ENCODE measurements at regions not wholly inside any gene's neighbourhood (a gene's known extent, or its start where the extent isn't known, plus 50 kb on each side); places are given as distances from the start of the nearest gene placed in this dataset.

- TF ChIP-seq EZH2 (IDR thresholded peaks at IDR 0.05; ENCODE audit: low read length) (no peak), CTCF (optimal IDR thresholded peaks at IDR 0.05 in 1 of 3, IDR thresholded peaks at IDR 0.05 in 1 of 3, conservative IDR thresholded peaks at IDR 0.05 in 1 of 3; ENCODE audit: extremely low read depth in 1 of 3, insufficient read depth in 2 of 3, low read length in 3 of 3) (no peak)
- Histone ChIP-seq H3K79me2 (ENCODE audit: control insufficient read depth, insufficient read depth, low read length) (no peaks in the 10 kb centered on the region), H3K4me3 (ENCODE audit: control insufficient read depth in 2 of 3, extremely low read depth in 1 of 3, insufficient read depth in 2 of 3, low read depth in 1 of 3, low read length in 3 of 3) (no peak overlapping the region), H3K36me3 (ENCODE audit: control insufficient read depth in 2 of 2, extremely low read depth in 1 of 2, insufficient read depth in 2 of 2, low read length in 2 of 2) (no peaks in the 10 kb centered on the region), H3K9me1 (ENCODE audit: control insufficient read depth, extremely low read depth, insufficient read depth, low read length) (no peaks in the 10 kb centered on the region), H3K27ac (ENCODE audit: control insufficient read depth, insufficient read depth, low read length) (no peak overlapping the region), H3K4me2 (ENCODE audit: control insufficient read depth, extremely low read depth, insufficient read depth, low read depth, low read length) (no peak overlapping the region), H3K27me3 (ENCODE audit: control insufficient read depth, extremely low read depth, insufficient read depth, low read length) (no peaks in the 10 kb centered on the region), H3K4me1 (ENCODE audit: control insufficient read depth, extremely low read depth, insufficient read depth, low read length) (no peaks in the 10 kb centered on the region), H2AFZ (ENCODE audit: control insufficient read depth, low read length) (no peak overlapping the region), H3K9ac (ENCODE audit: control insufficient read depth, extremely low read depth, insufficient read depth, low read length) (no peak overlapping the region), H3K9me3 (ENCODE audit: control insufficient read depth, low read depth, low read length) (no peaks in the 10 kb centered on the region), H4K20me1 (ENCODE audit: control insufficient read depth, extremely low read depth, insufficient read depth, low read length) (no peaks in the 10 kb centered on the region)
- FAIRE-seq: no peak
- DNase-seq (ENCODE audit: low read depth, low spot score): no peak
- dilution Hi-C loops (cut with MboI; ENCODE audit: extremely low pct_ligation_motif_present, low sequenced_read_pairs): no loop called here
Observed at GRCh38 chr3:18937574-18937973, 210.7 kb upstream of the KCNH8 start.

GRCh38 chr3:18919158-18919557, 229.2 kb upstream of the KCNH8 start:
- FAIRE-seq (no peak), DNase-seq (ENCODE audit: low read depth, low spot score) (no peak)
- Histone ChIP-seq H3K9me1 (ENCODE audit: control insufficient read depth, extremely low read depth, insufficient read depth, low read length) (no peaks in the 10 kb centered on the region), H3K9ac (ENCODE audit: control insufficient read depth, extremely low read depth, insufficient read depth, low read length) (no peak overlapping the region), H3K4me2 (ENCODE audit: control insufficient read depth, extremely low read depth, insufficient read depth, low read depth, low read length) (no peak overlapping the region), H2AFZ (ENCODE audit: control insufficient read depth, low read length) (no peak overlapping the region), H3K27me3 (ENCODE audit: control insufficient read depth, extremely low read depth, insufficient read depth, low read length) (no peaks in the 10 kb centered on the region), H3K79me2 (ENCODE audit: control insufficient read depth, insufficient read depth, low read length) (no peaks in the 10 kb centered on the region), H3K4me1 (ENCODE audit: control insufficient read depth, extremely low read depth, insufficient read depth, low read length) (no peaks in the 10 kb centered on the region), H3K4me3 (ENCODE audit: control insufficient read depth in 2 of 3, extremely low read depth in 1 of 3, insufficient read depth in 2 of 3, low read depth in 1 of 3, low read length in 3 of 3) (no peak overlapping the region), H4K20me1 (ENCODE audit: control insufficient read depth, extremely low read depth, insufficient read depth, low read length) (no peaks in the 10 kb centered on the region), H3K36me3 (ENCODE audit: control insufficient read depth in 2 of 2, extremely low read depth in 1 of 2, insufficient read depth in 2 of 2, low read length in 2 of 2) (no peaks in the 10 kb centered on the region), H3K27ac (ENCODE audit: control insufficient read depth, insufficient read depth, low read length) (no peak overlapping the region), H3K9me3 (ENCODE audit: control insufficient read depth, low read depth, low read length) (no peaks in the 10 kb centered on the region)
- dilution Hi-C loops (cut with MboI; ENCODE audit: extremely low pct_ligation_motif_present, low sequenced_read_pairs): no loop called here
- TF ChIP-seq CTCF (optimal IDR thresholded peaks at IDR 0.05 in 1 of 3, IDR thresholded peaks at IDR 0.05 in 1 of 3, conservative IDR thresholded peaks at IDR 0.05 in 1 of 3; ENCODE audit: extremely low read depth in 1 of 3, insufficient read depth in 2 of 3, low read length in 3 of 3) (no peak), EZH2 (IDR thresholded peaks at IDR 0.05; ENCODE audit: low read length) (no peak)

Measured in keratinocyte (primary cell).